ENCODE measurements at regions not wholly inside any gene's neighbourhood (a gene's known extent, or its start where the extent isn't known, plus 50 kb on each side); places are given as distances from the start of the nearest gene placed in this dataset.
"Not testable (repeated sequence)": the region's sequence is repeated elsewhere in the genome, so short reads cannot be mapped to it uniquely, and the experiment has no call there.

GRCh38 chr1:157209514-157209913 is 71.3 kb upstream of the ETV3 start:
- Histone ChIP-seq H3K4me1 (ENCODE audit: control insufficient read depth, insufficient read depth, low read length) (no peaks in the 10 kb centered on the region), H3K36me3 (ENCODE audit: control insufficient read depth, insufficient read depth, low read length) (no peaks in the 10 kb centered on the region), H3K27me3 (ENCODE audit: control insufficient read depth, insufficient read depth, low read length) (no peaks in the 10 kb centered on the region), H3K27ac (ENCODE audit: low read depth, low read length) (no peak overlapping the region), H3K4me3 (ENCODE audit: low read depth, low read length) (no peak overlapping the region), H3K9me3 (ENCODE audit: control insufficient read depth, insufficient read depth, low read length) (no peaks in the 10 kb centered on the region)
- DNase-seq (ENCODE audit: low read depth in 4 of 6, low spot score in 6 of 6) = no peak
- no CpG with 5 or more reads among the region's 2 CpGs for WGBS (ENCODE audit: insufficient coverage)

GRCh38 chr1:157205982-157206381 is 67.8 kb upstream of the ETV3 start:
- not testable (repeated sequence) for H3K36me3 ChIP-seq (ENCODE audit: control insufficient read depth, insufficient read depth, low read length); DNase-seq (ENCODE audit: low read depth in 4 of 6, low spot score in 6 of 6); H3K9me3 ChIP-seq (ENCODE audit: control insufficient read depth, insufficient read depth, low read length); H3K27ac ChIP-seq (ENCODE audit: low read depth, low read length); H3K27me3 ChIP-seq (ENCODE audit: control insufficient read depth, insufficient read depth, low read length); H3K4me3 ChIP-seq (ENCODE audit: low read depth, low read length); H3K4me1 ChIP-seq (ENCODE audit: control insufficient read depth, insufficient read depth, low read length)
- WGBS (ENCODE audit: insufficient coverage) = no CpG with 5 or more reads among the region's 3 CpGs

- Histone ChIP-seq H3K4me1 (ENCODE audit: control insufficient read depth, insufficient read depth, low read length) (no peaks in the 10 kb centered on the region), H3K4me3 (ENCODE audit: low read depth, low read length) (no peak overlapping the region), H3K27ac (ENCODE audit: low read depth, low read length) (no peak overlapping the region), H3K36me3 (ENCODE audit: control insufficient read depth, insufficient read depth, low read length) (no peaks in the 10 kb centered on the region), H3K9me3 (ENCODE audit: control insufficient read depth, insufficient read depth, low read length) (no peaks in the 10 kb centered on the region), H3K27me3 (ENCODE audit: control insufficient read depth, insufficient read depth, low read length) (no peaks in the 10 kb centered on the region)
- WGBS (ENCODE audit: insufficient coverage) = 95% methylated on average over 3 of the region's 5 CpGs
- DNase-seq (ENCODE audit: low read depth in 4 of 6, low spot score in 6 of 6) = no peak
Observed at GRCh38 chr1:157203166-157203565, 65.0 kb upstream of the ETV3 start.

GRCh38 chr1:157202331-157202730 is 64.1 kb upstream of the ETV3 start:
- Histone ChIP-seq H3K4me1 (ENCODE audit: control insufficient read depth, insufficient read depth, low read length) (no peaks in the 10 kb centered on the region), H3K36me3 (ENCODE audit: control insufficient read depth, insufficient read depth, low read length) (no peaks in the 10 kb centered on the region), H3K27me3 (ENCODE audit: control insufficient read depth, insufficient read depth, low read length) (no peaks in the 10 kb centered on the region), H3K9me3 (ENCODE audit: control insufficient read depth, insufficient read depth, low read length) (no peaks in the 10 kb centered on the region), H3K27ac (ENCODE audit: low read depth, low read length) (no peak overlapping the region), H3K4me3 (ENCODE audit: low read depth, low read length) (no peak overlapping the region)
- DNase-seq (ENCODE audit: low read depth in 4 of 6, low spot score in 6 of 6) = no peak
- WGBS (ENCODE audit: insufficient coverage) = 88% methylated on average over 2 of the region's 5 CpGs

- no peak overlapping the region for H3K4me3 ChIP-seq (ENCODE audit: low read depth, low read length)
- no peaks in the 10 kb centered on the region for H3K9me3 ChIP-seq (ENCODE audit: control insufficient read depth, insufficient read depth, low read length)
- no peaks in the 10 kb centered on the region for H3K4me1 ChIP-seq (ENCODE audit: control insufficient read depth, insufficient read depth, low read length)
- H3K27ac ChIP-seq (ENCODE audit: low read depth, low read length) = no peak overlapping the region
- DNase-seq (ENCODE audit: low read depth in 4 of 6, low spot score in 6 of 6) = no peak
- no peaks in the 10 kb centered on the region for H3K36me3 ChIP-seq (ENCODE audit: control insufficient read depth, insufficient read depth, low read length)
- 100% methylated on average over 1 of the region's 4 CpGs for WGBS (ENCODE audit: insufficient coverage)
- no peaks in the 10 kb centered on the region for H3K27me3 ChIP-seq (ENCODE audit: control insufficient read depth, insufficient read depth, low read length)
Observed at GRCh38 chr1:157201767-157202166, 63.6 kb upstream of the ETV3 start.

GRCh38 chr1:157200451-157200850 is 62.3 kb upstream of the ETV3 start:
- Histone ChIP-seq H3K27ac (ENCODE audit: low read depth, low read length) (no peak overlapping the region), H3K9me3 (ENCODE audit: control insufficient read depth, insufficient read depth, low read length) (no peaks in the 10 kb centered on the region), H3K4me1 (ENCODE audit: control insufficient read depth, insufficient read depth, low read length) (no peaks in the 10 kb centered on the region), H3K27me3 (ENCODE audit: control insufficient read depth, insufficient read depth, low read length) (peaks cover 9% of the 10 kb centered on the region), H3K36me3 (ENCODE audit: control insufficient read depth, insufficient read depth, low read length) (no peaks in the 10 kb centered on the region), H3K4me3 (ENCODE audit: low read depth, low read length) (no peak overlapping the region)
- no peak for DNase-seq (ENCODE audit: low read depth in 4 of 6, low spot score in 6 of 6)
- 86% methylated on average over 6 of the region's 8 CpGs for WGBS (ENCODE audit: insufficient coverage)

- Histone ChIP-seq H3K27me3 (ENCODE audit: control insufficient read depth, insufficient read depth, low read length) (peaks cover 19% of the 10 kb centered on the region), H3K4me1 (ENCODE audit: control insufficient read depth, insufficient read depth, low read length) (peaks cover 6% of the 10 kb centered on the region), H3K27ac (ENCODE audit: low read depth, low read length) (no peak overlapping the region), H3K36me3 (ENCODE audit: control insufficient read depth, insufficient read depth, low read length) (no peaks in the 10 kb centered on the region), H3K9me3 (ENCODE audit: control insufficient read depth, insufficient read depth, low read length) (no peaks in the 10 kb centered on the region), H3K4me3 (ENCODE audit: low read depth, low read length) (no peak overlapping the region)
- WGBS (ENCODE audit: insufficient coverage) = 77% methylated on average over 3 of the region's 3 CpGs
- DNase-seq (ENCODE audit: low read depth in 4 of 6, low spot score in 6 of 6) = no peak
Observed at GRCh38 chr1:157199421-157199755, 61.2 kb upstream of the ETV3 start.

- WGBS (ENCODE audit: insufficient coverage) = 96% methylated on average over 8 of the region's 8 CpGs
- no peak overlapping the region for H3K27ac ChIP-seq (ENCODE audit: low read depth, low read length)
- no peak for DNase-seq (ENCODE audit: low read depth in 4 of 6, low spot score in 6 of 6)
- H3K27me3 ChIP-seq (ENCODE audit: control insufficient read depth, insufficient read depth, low read length) = peaks cover 23% of the 10 kb centered on the region
- no peaks in the 10 kb centered on the region for H3K36me3 ChIP-seq (ENCODE audit: control insufficient read depth, insufficient read depth, low read length)
- H3K4me1 ChIP-seq (ENCODE audit: control insufficient read depth, insufficient read depth, low read length) = peaks cover 6% of the 10 kb centered on the region
- H3K9me3 ChIP-seq (ENCODE audit: control insufficient read depth, insufficient read depth, low read length) = no peaks in the 10 kb centered on the region
- H3K4me3 ChIP-seq (ENCODE audit: low read depth, low read length) = no peak overlapping the region
Observed at GRCh38 chr1:157198619-157199420, 60.6 kb upstream of the ETV3 start.

GRCh38 chr1:157197906-157198435 is 59.8 kb upstream of the ETV3 start:
- H3K27me3 ChIP-seq (ENCODE audit: control insufficient read depth, insufficient read depth, low read length) = peaks cover 32% of the 10 kb centered on the region
- no peak for DNase-seq (ENCODE audit: low read depth in 4 of 6, low spot score in 6 of 6)

More at GRCh38 chr1:157197906-157198435, 59.8 kb upstream of the ETV3 start:
- H3K4me1 ChIP-seq (ENCODE audit: control insufficient read depth, insufficient read depth, low read length) = peaks cover 6% of the 10 kb centered on the region
- no peaks in the 10 kb centered on the region for H3K9me3 ChIP-seq (ENCODE audit: control insufficient read depth, insufficient read depth, low read length)
- 79% methylated on average over 4 of the region's 7 CpGs for WGBS (ENCODE audit: insufficient coverage)
- H3K27ac ChIP-seq (ENCODE audit: low read depth, low read length) = no peak overlapping the region
- no peak overlapping the region for H3K4me3 ChIP-seq (ENCODE audit: low read depth, low read length)
- H3K36me3 ChIP-seq (ENCODE audit: control insufficient read depth, insufficient read depth, low read length) = no peaks in the 10 kb centered on the region

All from spinal cord (tissue), 9 donors.